ENCODE measurements at regions not wholly inside any gene's neighbourhood (a gene's known extent, or its start where the extent isn't known, plus 50 kb on each side); places are given as distances from the start of the nearest gene placed in this dataset.
"Not testable (repeated sequence)": the region's sequence is repeated elsewhere in the genome, so short reads cannot be mapped to it uniquely, and the experiment has no call there.

GRCh38 chr21:8757399-8758093 lies 1763.8 kb upstream of the TPTE start:
- TF ChIP-seq POLR2A, CTCF (IDR thresholded peaks at IDR 0.05): not testable (repeated sequence)
